ENCODE measurements at regions not wholly inside any gene's neighbourhood (a gene's known extent, or its start where the extent isn't known, plus 50 kb on each side); places are given as distances from the start of the nearest gene placed in this dataset.

DNA sequence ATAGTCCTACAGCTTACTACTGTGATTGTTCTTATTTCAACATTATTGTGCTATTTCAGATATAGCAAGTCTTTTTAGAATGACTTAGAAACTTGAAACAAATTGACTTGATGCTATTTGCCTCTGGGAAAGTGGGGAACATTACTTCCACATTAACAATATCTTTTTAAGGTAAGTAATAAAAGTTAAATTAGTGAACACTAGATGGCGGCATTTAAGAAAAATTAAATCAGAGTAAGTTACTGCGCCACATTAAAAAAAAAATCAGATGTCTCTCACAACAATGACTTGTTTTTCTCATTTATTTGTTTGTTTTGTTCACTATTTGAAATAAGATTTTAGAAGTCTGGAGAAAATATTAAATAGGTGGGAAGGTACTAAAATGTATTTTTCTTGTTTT lies 1026.9 kb upstream of the SLIT2 start:
- POLR2A ChIA-PET (ENCODE audit: low non-redundant PET) = no interaction called here
- Histone ChIP-seq H3K9me3 (ENCODE audit: low read depth, low read length, poor library complexity, severe bottlenecking) (no peaks in the 10 kb centered on the region), H3K4me1 (ENCODE audit: insufficient read depth, low read length, poor library complexity, severe bottlenecking) (no peaks in the 10 kb centered on the region), H3K27ac (ENCODE audit: low read depth, low read length, poor library complexity, severe bottlenecking) (no peak overlapping the region), H3K36me3 (ENCODE audit: insufficient read depth, low read length, poor library complexity, severe bottlenecking) (no peaks in the 10 kb centered on the region), H3K4me3 (ENCODE audit: low read depth, low read length, poor library complexity, severe bottlenecking) (no peak overlapping the region), H3K27me3 (replicated peaks; ENCODE audit: insufficient read depth, low read depth, low read length, poor library complexity) (no peaks in the 10 kb centered on the region)
- BruUV-seq (replicated peaks) = no TSS peak
- TF ChIP-seq, protein P1, sequence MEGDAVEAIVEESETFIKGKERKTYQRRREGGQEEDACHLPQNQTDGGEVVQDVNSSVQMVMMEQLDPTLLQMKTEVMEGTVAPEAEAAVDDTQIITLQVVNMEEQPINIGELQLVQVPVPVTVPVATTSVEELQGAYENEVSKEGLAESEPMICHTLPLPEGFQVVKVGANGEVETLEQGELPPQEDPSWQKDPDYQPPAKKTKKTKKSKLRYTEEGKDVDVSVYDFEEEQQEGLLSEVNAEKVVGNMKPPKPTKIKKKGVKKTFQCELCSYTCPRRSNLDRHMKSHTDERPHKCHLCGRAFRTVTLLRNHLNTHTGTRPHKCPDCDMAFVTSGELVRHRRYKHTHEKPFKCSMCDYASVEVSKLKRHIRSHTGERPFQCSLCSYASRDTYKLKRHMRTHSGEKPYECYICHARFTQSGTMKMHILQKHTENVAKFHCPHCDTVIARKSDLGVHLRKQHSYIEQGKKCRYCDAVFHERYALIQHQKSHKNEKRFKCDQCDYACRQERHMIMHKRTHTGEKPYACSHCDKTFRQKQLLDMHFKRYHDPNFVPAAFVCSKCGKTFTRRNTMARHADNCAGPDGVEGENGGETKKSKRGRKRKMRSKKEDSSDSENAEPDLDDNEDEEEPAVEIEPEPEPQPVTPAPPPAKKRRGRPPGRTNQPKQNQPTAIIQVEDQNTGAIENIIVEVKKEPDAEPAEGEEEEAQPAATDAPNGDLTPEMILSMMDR (conservative IDR thresholded peaks at IDR 0.05; ENCODE audit: low read depth, low read length) = peak; percentile 56
- no peak for TF ChIP-seq EZH2 (IDR thresholded peaks at IDR 0.05; ENCODE audit: borderline replicate concordance, low read depth, low read length, poor library complexity, severe bottlenecking)
- CTCF ChIA-PET = interaction anchor here (1.1 kb wide), 1 partner anchor 1024 kb away, joined by 6 read pairs; no protein-coding TSS in a partner anchor
- DNase-seq (ENCODE audit: low spot score) = peak; percentile 62
- intact Hi-C loops (cut with micrococcal nuclease; ENCODE audit: unreplicated experiment) = loop anchor here (5.0 to 10.0 kb wide), 4 partner anchors 1027 to 1460 kb away; partner anchors contain the start of gene SLIT2

DNA sequence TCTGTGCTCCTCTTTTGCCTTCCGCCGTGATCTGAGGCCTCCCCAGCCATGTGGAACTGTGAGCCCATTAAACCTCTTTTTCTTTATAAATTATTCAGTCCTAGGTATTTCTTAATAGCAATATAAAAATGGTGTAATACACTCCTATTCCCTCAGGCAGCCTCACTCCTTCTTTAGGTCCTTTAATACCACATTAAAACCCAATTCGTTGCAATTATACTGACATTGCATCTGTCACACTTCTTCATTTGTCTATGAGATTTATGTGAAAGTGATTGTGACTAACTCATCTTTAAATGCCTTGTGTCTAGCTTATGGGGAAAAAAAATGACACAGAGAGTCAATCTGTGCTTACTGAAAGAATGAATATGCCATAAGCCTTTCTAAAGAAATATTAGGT lies 1035.2 kb upstream of the SLIT2 start:
- no peak for DNase-seq (ENCODE audit: low spot score)
- TF ChIP-seq EZH2 (IDR thresholded peaks at IDR 0.05; ENCODE audit: borderline replicate concordance, low read depth, low read length, poor library complexity, severe bottlenecking) = no peak
- TF ChIP-seq, protein P1 (conservative IDR thresholded peaks at IDR 0.05; ENCODE audit: low read depth, low read length) = no peak
- H3K4me1 ChIP-seq (ENCODE audit: insufficient read depth, low read length, poor library complexity, severe bottlenecking) = no peaks in the 10 kb centered on the region
- H3K36me3 ChIP-seq (ENCODE audit: insufficient read depth, low read length, poor library complexity, severe bottlenecking) = no peaks in the 10 kb centered on the region
- ChIA-PET CTCF (no interaction called here), POLR2A (ENCODE audit: low non-redundant PET) (no interaction called here)
- H3K9me3 ChIP-seq (ENCODE audit: low read depth, low read length, poor library complexity, severe bottlenecking) = no peaks in the 10 kb centered on the region
- no peak overlapping the region for H3K4me3 ChIP-seq (ENCODE audit: low read depth, low read length, poor library complexity, severe bottlenecking)
- no TSS peak for BruUV-seq (replicated peaks)
- intact Hi-C loops (cut with micrococcal nuclease; ENCODE audit: unreplicated experiment) = loop anchor here (10.0 kb wide), 1 partner anchor 522 kb away; no protein-coding TSS in a partner anchor
- H3K27ac ChIP-seq (ENCODE audit: low read depth, low read length, poor library complexity, severe bottlenecking) = no peak overlapping the region
- no peaks in the 10 kb centered on the region for H3K27me3 ChIP-seq (replicated peaks; ENCODE audit: insufficient read depth, low read depth, low read length, poor library complexity)

GRCh38 chr4:19214591-19215186 lies 1037.0 kb upstream of the SLIT2 start:
- POLR2A ChIA-PET (ENCODE audit: low non-redundant PET) = no interaction called here
- Histone ChIP-seq H3K36me3 (ENCODE audit: insufficient read depth, low read length, poor library complexity, severe bottlenecking) (no peaks in the 10 kb centered on the region), H3K4me3 (ENCODE audit: low read depth, low read length, poor library complexity, severe bottlenecking) (no peak overlapping the region), H3K27me3 (replicated peaks; ENCODE audit: insufficient read depth, low read depth, low read length, poor library complexity) (no peaks in the 10 kb centered on the region), H3K4me1 (ENCODE audit: insufficient read depth, low read length, poor library complexity, severe bottlenecking) (no peaks in the 10 kb centered on the region), H3K9me3 (ENCODE audit: low read depth, low read length, poor library complexity, severe bottlenecking) (no peaks in the 10 kb centered on the region), H3K27ac (ENCODE audit: low read depth, low read length, poor library complexity, severe bottlenecking) (no peak overlapping the region)
- intact Hi-C loops (cut with micrococcal nuclease; ENCODE audit: unreplicated experiment) = loop anchor here (10.0 kb wide), 1 partner anchor 520 kb away; no protein-coding TSS in a partner anchor
- TF ChIP-seq, protein P1 (conservative IDR thresholded peaks at IDR 0.05; ENCODE audit: low read depth, low read length) = no peak
- TF ChIP-seq EZH2 (IDR thresholded peaks at IDR 0.05; ENCODE audit: borderline replicate concordance, low read depth, low read length, poor library complexity, severe bottlenecking) = no peak
- DNase-seq (ENCODE audit: low spot score) = no peak
- no TSS peak for BruUV-seq (replicated peaks)
- CTCF ChIA-PET = no interaction called here
